ENCODE measurements at regions not wholly inside any gene's neighbourhood (a gene's known extent, or its start where the extent isn't known, plus 50 kb on each side); places are given as distances from the start of the nearest gene placed in this dataset.

DNA sequence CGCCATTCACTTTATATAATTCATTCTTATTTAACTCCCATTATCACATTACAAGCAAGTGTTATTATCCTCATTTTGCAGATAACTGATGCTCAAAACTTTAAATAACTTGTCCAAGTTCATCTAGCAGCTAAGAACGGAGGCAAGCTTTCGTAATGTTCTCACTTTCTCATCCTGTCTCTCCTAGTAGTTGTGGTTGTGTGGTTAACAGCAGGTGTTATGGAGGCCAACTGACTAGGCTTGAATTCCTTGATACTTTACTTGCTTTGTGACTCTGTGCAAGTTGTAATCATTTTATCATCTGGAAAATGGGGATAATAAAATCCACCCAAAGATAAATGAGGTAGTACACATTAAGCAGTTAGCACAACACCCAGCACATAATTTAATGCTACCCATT, 109.9 kb upstream of the PTPN13 start:
- no peak overlapping the region for H3K4me3 ChIP-seq (ENCODE audit: low read depth, low read length)
- TF ChIP-seq CTCF (IDR thresholded peaks at IDR 0.05; ENCODE audit: insufficient read depth, low read length, missing control alignments) = no peak
- no peak for DNase-seq (ENCODE audit: low read depth, low spot score)
- ChIA-PET CTCF (interaction anchor here (1.5 to 6.5 kb wide), 2 partner anchors 11 to 14 kb away, joined by 5 to 37 read pairs; no protein-coding TSS in a partner anchor), POLR2A (no interaction called here)

GRCh38 chr4:86487738-86488348, 106.3 kb upstream of the PTPN13 start:
- POLR2A ChIA-PET = no interaction called here
- CTCF ChIA-PET = interaction anchor here (1.3 to 4.0 kb wide), 2 partner anchors 9 to 12 kb away, joined by 5 to 28 read pairs; no protein-coding TSS in a partner anchor
- TF ChIP-seq CTCF (IDR thresholded peaks at IDR 0.05; ENCODE audit: insufficient read depth, low read length, missing control alignments) = no peak
- DNase-seq (ENCODE audit: low read depth, low spot score) = no peak
- H3K4me3 ChIP-seq (ENCODE audit: low read depth, low read length) = no peak overlapping the region

DNA sequence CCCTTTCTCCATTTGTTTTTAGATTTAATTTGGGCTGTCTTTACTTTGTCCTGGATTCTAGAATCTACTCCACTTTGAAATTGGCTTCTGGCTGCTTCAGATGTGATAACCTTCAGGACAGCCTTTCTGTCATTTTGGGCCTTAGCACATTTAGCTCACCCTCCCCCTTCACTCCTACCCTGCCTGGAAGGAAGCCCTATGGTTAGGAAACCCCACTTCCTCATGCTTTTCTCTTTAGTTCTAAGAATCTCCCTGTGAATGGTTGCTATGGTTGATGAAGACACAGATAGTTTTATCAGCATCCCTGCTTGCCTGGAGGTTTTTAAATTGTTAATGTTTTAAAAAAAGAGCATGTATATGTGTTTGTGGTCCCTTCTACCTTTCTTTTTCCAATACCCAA, 100.7 kb upstream of the PTPN13 start:
- ChIA-PET CTCF (interaction anchor here (1.4 to 8.5 kb wide), 4 partner anchors 10 to 726 kb away, joined by 3 to 180 read pairs (median 77); partner anchors contain the start of gene C4orf36), POLR2A (no interaction called here)
- no peak for DNase-seq (ENCODE audit: low read depth, low spot score)
- no peak overlapping the region for H3K4me3 ChIP-seq (ENCODE audit: low read depth, low read length)
- no peak for TF ChIP-seq CTCF (IDR thresholded peaks at IDR 0.05; ENCODE audit: insufficient read depth, low read length, missing control alignments)

DNA sequence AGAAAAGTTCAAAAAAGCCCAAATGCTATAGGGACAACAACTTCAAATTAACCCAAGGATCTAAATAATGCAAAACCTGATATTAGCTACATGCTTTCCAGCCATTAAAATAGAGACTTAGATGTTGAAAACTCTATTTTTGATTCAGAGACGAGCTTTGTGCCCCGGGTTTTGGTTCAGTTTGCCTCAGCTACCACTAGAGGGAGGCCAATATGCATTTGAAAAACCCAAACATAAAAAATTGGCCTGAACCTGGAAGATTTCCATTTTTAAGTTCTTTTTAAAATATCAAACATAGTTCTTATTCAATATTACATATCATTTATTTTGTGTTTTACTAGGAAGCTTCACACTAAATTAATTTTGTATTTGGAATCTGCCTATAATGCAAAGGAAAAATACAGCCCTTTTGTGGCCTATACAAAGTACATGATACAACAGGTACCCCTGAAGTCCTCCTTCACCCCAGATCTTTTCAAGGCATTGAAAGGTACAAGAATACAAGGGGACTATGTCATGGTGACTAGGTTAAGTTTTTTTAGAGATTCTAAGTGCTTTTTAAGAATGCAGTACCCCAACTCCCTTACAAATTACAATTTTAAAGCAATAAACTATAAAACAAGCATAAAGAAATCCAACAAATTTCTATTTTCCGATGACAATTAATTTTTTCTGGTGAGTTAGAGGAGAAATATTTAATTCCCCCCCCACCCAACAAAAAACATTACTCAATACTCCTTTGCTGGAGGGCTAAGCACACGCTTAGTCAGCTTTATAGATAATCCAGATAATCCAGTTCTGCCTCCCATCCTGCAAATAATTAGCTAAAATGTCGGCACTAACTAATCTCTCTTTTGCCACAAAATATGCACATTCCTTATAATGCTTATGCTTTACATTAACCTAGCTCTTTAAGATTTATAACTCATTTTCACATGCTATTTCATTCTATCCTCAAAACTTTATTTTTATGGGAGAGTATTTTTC, 97.7 kb upstream of the PTPN13 start:
- ChIA-PET CTCF (interaction anchor here (0.6 to 8.5 kb wide), 36 partner anchors 8 to 677 kb away, joined by 3 to 180 read pairs (median 4); partner anchors contain the start of genes C4orf36 and PTPN13), POLR2A (interaction anchor here (0.9 kb wide), 1 partner anchor 392 kb away, joined by 3 read pairs; no protein-coding TSS in a partner anchor)
- no peak overlapping the region for H3K4me3 ChIP-seq (ENCODE audit: low read depth, low read length)
- peak; percentile 69 for TF ChIP-seq CTCF (IDR thresholded peaks at IDR 0.05; ENCODE audit: insufficient read depth, low read length, missing control alignments)
- DNase-seq (ENCODE audit: low read depth, low spot score) = no peak

DNA sequence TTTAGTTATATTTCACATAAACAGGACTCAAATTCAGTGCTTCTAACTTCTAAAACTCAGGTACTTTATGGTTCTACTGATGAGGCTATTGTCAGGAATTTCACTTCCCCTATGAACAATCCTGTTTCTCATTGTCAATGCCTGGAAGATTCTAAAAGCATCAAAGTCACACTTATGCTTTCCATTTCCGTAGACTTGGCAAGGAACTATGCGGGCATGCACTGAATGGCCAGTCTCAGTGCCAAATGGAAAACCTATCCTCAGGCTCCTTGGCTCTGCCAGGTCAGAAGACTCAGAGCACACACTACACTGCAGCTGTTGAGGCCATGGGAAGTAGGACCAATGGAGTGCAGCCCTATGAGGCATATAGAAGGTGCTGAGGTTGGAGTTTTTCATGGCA, 97.0 kb upstream of the PTPN13 start:
- no peak for TF ChIP-seq CTCF (IDR thresholded peaks at IDR 0.05; ENCODE audit: insufficient read depth, low read length, missing control alignments)
- ChIA-PET CTCF (interaction anchor here (0.9 to 8.5 kb wide), 21 partner anchors 9 to 424 kb away, joined by 3 to 180 read pairs (median 6); partner anchors contain the start of genes C4orf36 and PTPN13), POLR2A (interaction anchor here (0.9 kb wide), 1 partner anchor 391 kb away, joined by 3 read pairs; no protein-coding TSS in a partner anchor)
- H3K4me3 ChIP-seq (ENCODE audit: low read depth, low read length) = no peak overlapping the region
- no peak for DNase-seq (ENCODE audit: low read depth, low spot score)
